HG03108 (cell line): ENCODE measurements at regions not wholly inside any gene's neighbourhood (a gene's known extent, or its start where the extent isn't known, plus 50 kb on each side); places are given as distances from the start of the nearest gene placed in this dataset.

Experiments used
- ATAC-seq: cut with Tn5 transposase; IDR thresholded peaks from one replicate; pipeline ENCODE4 v1.9.1; 2021; ENCODE audit warnings: moderate library complexity; ENCODE audit not compliant: unreplicated experiment

DNA sequence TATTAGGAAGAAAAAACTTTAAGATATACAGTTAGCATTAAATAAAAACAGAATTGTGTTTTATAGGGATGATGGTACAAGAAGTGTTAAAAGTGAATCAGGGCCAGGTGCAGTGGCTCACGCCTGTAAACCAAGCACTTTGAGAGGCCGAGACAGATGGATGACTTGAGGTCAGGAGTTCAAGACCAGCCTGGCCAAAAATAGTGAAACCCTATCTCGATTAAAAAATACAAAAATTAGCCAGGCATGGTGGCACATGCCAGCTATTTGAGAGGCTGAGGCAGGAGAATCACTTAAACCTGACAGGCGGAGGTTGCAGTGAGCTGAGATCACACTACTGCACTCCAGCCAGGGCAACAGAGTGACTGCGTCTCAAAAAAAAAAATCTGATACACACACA lies 282.9 kb upstream of the ATP10B start:
- no peak for ATAC-seq

- no peak for ATAC-seq
Observed at GRCh38 chr5:161134083-161134482, 282.1 kb upstream of the ATP10B start.

GRCh38 chr5:161115941-161116340 lies 263.9 kb upstream of the ATP10B start:
- no peak for ATAC-seq

DNA sequence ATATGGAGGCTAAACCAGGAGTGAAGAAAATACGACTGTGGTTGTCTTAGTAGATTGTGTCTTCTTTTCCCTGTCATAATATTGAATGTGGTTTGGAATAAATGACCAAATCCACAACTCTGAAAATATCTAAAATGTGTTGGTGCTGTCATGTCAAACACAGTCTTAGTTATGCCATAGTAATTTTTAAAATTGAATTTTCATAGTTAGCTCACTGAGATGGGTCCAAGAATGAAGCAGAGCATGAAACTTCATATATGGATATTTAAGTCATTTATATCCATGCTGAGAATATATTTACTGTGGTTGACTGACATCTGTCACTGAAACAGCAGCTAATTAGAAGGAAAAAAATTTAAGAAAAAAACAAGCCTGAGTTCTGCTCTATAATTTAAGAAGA lies 260.4 kb upstream of the ATP10B start:
- no peak for ATAC-seq

GRCh38 chr5:161105525-161105924 lies 253.5 kb upstream of the ATP10B start:
- no peak for ATAC-seq

DNA sequence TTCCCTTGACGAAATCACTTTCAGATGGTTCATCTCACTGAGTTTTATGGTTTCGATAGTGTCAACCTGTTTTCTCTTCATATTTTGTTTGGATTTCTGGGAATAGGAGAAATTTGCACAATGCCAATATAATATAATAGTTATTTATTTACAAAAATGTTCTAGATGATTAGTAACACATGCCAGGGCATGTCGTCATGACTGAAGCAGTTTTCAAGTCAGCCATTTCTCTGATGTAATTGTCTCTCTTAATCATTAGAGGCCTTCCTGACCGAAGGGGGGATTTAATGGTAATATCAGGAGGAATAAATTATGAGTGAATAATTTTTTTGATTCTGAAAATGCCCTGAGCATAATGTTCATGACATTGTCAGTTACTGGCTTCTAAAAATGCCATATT lies 246.5 kb upstream of the ATP10B start:
- no peak for ATAC-seq

DNA sequence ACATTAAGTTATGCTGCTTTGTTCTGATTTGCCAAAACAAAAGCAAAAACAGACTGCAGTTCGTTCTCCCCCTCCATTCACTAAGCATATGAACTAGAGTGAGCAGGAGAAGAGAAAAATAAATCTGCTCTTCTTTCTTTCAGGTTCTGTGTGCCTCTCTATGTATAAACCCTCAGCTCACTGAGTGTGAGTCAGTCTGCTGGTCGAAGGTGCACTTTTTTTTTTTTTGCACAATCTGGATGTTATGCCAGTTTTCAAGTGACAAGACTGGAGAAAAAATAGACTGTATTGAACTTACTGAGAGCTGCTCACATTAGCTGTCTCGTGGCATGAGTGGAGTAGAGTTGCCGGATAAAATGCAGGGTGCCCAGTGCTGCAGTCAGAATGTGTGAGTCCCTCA lies 244.6 kb upstream of the ATP10B start:
- ATAC-seq: no peak

DNA sequence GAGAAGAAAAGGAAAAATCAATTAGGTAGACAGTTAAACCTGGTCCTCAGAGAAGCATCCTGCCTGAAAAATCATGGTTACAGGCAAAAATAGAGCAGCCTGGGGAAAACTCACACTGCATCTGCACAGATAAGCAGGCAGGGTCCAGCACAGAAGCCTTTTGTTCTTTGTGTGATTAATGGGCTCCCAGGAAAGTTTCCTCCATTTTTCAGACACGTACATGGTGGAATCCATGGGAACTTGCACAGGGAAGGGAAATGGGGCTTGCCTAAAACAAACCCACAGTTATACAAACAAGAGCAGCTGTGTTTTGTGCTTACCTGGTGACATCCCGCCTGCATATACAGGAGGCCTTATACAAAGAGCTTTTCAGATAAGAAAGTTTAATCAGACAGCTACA lies 243.9 kb upstream of the ATP10B start:
- ATAC-seq: no peak

GRCh38 chr5:161094411-161094810 lies 242.4 kb upstream of the ATP10B start:
- ATAC-seq: no peak

DNA sequence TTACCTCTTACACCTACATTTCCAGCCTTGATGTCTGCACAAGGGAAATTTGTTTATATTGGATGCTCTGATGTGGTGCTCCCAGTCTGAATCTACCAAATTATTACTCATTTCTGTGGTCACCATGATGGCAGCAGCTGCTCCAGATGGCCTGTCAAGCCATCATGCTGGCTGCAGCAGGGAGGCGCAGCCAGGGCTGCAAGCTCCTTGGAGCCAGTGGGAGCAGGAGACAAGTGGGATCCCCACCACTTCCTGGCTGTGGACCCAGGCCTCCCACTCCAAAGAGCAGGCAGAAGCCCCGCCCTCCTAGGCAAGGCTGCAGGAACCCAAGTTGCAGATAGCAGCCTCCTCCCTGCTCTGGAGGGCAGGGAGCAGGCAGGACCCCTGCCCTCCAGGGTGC lies 241.1 kb upstream of the ATP10B start:
- no peak for ATAC-seq

DNA sequence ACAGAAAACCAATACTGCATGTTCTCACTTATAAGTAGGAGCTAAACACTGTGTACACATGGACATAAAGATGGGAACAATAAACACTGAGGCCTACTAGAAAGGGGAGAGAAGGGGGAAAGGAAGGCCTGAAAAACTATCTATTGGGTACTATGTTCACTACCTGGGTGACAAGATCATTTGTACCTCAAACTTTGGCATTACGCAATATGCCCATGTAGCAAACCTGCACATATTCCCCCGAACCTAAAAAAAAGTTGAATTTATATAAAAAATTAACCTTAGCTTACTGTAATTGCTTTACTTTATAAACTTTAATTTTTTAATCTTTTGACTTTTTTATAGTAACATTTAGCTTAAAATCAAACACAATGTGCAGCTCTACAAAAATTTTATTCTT lies 237.6 kb upstream of the ATP10B start:
- no peak for ATAC-seq

DNA sequence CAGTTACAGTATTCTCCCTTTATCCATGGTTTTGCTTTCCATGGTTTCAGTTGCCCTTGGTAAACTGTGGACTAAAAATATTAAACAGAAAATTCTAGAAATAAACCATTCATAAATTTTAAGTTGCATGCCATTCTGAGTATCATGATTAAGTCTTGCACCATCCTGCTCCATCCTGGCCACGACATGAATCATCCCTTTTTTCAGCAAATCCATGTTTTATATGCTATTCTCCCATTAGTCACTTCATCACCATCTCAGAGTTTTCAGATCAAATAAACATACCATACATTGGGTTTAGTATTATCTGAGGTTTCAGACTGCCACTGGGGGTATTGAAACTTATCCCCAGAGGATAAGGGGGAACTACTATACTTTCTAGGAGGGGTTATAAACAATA lies 234.4 kb upstream of the ATP10B start:
- no peak for ATAC-seq

- no peak for ATAC-seq
Observed at GRCh38 chr5:161085056-161085455, 233.0 kb upstream of the ATP10B start.

DNA sequence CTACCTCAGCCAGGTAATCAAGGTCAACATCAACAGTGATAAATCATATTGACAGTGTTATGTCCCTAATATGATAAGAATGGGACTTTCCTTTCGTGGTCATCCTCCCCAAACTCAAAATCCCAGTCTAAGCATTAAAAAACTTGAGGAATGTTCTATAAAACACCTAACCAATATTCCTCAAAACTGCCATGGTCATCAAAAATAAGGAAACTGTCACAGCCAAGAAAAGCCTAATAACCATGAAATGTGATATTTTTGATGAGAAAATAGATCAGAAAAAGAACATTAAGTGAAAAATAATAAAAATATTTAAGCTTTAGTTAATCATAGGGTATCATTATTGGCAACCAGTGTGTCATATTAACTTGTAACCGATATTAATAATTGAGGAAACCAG lies 232.1 kb upstream of the ATP10B start:
- ATAC-seq: no peak

DNA sequence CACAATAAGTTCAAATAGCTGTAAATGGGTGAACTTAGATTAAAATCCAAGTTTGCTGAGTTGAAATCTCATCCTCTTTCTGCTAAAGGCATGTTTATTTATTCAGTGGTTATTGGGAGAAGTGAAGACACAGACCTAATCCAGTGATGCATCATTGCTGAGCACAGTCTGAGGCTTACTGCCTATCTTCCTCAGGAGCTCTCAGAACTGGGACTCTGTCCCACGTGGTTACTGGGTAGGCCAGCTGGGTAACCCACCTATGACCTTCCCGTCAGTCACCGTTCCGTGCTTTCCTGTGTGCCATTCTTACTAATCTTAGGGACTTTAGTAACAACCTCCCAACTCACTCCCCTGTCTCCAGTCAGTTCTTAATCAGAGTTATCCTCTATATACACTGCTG lies 226.8 kb upstream of the ATP10B start:
- ATAC-seq: no peak

DNA sequence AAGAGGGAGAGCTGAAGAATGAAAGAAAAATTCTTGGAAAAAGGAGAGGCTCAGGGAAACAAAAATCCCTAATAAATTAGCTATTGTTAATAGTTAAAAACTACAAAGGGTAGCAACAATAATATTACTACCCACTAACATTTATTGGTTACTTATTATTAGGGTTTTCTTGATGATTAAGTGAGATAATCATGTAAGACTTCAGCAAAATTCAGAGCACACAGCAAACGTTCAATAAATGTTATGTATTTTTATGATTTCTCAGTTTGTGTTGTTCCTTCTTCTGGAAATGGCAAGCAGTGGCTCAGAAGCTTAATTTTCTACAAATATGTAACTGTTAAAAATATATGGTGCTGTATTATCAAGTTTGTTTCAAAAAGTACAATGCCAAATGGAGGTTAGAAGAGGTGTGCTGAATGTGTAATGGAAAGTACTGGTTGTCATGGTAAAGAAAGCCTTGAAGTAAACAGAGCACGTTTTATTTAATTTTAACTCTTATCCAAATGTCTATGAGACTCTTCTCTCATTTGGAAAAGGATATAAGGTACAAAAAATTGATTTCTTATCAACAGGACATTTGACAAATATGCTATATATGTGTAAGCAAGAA lies 226.0 kb upstream of the ATP10B start:
- ATAC-seq: no peak

GRCh38 chr5:161077496-161077895 lies 225.5 kb upstream of the ATP10B start:
- ATAC-seq: no peak

GRCh38 chr5:161064781-161065180 lies 212.8 kb upstream of the ATP10B start:
- ATAC-seq: no peak

DNA sequence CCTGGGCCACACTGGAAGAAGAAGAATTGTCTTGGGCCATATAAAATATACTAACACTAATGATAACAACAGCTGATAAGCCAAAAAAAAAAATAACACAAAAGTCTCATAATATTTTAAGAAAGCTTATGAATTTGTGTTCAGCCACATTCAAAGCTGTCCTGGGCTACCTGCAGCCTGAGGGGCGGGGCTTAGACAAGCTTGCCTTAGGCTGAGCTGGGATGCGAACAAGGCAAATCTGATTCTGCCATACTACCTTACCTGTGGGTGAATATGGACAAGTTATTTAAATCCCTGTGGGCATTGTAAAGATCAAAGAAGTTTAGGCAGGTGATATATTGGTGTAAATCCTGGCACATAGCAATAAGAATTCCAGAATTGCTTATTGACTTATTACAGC lies 212.3 kb upstream of the ATP10B start:
- no peak for ATAC-seq

DNA sequence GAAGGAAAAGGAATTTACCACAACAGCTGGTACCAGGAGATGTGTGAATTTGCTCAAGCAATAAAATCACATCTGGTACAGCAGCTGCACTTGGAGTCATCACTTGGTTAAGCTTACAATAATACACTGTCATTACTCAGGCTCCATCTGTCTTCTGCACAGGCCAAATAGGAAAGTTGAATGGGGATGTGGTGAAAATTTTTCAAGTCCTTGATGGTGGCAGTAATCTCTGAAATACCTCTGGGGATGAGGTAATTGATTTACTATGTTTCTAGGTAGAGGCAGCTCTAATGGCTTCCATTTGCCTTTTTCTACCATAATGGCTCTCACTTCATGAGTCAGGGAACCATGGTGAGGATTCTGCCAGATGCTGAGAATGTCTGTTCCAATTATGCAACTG lies 206.8 kb upstream of the ATP10B start:
- ATAC-seq: no peak

DNA sequence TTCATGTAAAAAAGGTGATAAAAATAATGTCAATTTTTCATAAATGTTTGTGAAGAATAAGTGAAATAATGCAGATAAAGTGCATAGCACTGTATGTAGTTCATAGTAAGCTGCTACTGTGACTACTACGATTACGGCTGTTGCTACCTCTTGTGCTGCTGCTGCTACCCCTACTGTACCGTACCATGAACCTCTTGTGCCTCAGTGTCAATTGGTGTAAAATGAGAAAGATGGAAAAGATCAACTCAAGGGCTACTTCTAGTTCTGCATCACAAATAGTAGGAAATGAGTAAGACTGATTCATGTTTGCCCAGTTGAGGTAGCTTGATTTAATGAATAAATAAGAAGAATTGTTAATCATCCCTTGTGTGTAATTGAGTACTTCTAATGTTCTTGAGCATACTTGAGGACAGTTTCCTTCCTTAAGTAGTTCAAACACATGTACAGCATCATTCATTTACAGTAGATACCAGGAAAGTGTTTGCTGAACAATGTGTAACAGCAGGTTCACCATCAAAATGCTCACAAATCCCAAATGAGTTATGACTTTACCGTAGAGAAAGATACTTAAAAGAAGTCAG lies 200.0 kb upstream of the ATP10B start:
- no peak for ATAC-seq

GRCh38 chr5:161047024-161047423 lies 195.0 kb upstream of the ATP10B start:
- ATAC-seq: no peak

GRCh38 chr5:161042862-161043261 lies 190.9 kb upstream of the ATP10B start:
- no peak for ATAC-seq
